HG02885 (cell line): ENCODE measurements at regions not wholly inside any gene's neighbourhood (a gene's known extent, or its start where the extent isn't known, plus 50 kb on each side); places are given as distances from the start of the nearest gene placed in this dataset.

Experiments
- ATAC-seq: cut with Tn5 transposase; IDR thresholded peaks from one replicate; pipeline ENCODE4 v1.9.1; 2021; ENCODE audit warnings: mild to moderate bottlenecking; ENCODE audit not compliant: unreplicated experiment, poor library complexity

GRCh38 chr4:148965080-148965479, 522.9 kb upstream of the NR3C2 start:
- ATAC-seq: no peak

DNA sequence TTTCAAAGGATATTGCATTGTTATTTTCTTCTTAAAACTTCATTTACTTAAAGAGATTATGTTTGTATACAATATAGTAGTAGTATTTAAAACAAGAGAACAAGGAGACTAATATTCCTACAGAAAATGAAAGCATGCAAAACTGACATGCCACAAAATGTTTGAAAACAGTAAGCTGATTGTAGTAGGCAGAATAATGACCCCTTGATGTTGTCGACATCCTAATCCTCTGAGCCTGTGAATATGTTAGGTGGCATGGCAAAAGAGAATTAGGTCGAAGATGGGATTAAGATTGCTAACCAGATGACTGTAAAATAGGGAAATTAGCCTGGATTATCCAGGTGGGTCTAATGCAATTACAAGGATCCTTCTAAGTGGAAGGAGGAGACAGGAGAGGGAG, 522.2 kb upstream of the NR3C2 start:
- ATAC-seq: no peak

DNA sequence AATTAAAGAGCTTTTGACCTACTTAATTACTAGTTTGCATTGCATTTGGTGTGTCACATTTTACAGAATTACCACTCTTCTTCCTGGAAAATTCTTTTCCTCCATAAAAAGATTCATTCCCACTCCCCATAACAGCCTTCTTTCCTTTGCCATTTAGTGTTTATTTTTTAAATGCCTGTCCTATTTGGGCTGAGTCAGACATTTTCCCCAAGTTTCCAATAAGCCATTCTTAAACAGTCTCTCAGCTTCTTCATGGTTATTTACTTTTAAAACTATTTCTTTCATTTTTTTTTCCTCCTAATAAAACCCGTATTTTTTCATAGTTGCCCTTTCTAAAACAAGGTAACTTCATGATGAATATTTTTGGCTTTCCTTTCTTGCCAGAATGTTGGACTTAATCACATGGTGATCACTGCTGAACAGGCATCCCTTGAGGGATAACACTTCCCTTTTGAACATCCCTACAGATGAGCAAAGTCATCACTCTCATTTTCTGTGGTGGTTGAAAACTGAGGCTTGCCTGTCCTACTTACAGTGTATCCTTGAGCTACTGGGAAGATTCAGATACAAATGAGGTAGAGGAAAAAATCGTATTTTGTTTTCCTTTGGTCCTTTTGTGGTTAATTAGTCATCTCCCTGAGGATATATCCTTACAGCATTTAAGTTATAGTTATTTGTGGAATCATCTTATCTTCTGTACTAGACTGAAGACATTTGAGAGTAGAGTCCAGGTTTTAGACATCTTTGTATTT, 520.5 kb upstream of the NR3C2 start:
- no peak for ATAC-seq

DNA sequence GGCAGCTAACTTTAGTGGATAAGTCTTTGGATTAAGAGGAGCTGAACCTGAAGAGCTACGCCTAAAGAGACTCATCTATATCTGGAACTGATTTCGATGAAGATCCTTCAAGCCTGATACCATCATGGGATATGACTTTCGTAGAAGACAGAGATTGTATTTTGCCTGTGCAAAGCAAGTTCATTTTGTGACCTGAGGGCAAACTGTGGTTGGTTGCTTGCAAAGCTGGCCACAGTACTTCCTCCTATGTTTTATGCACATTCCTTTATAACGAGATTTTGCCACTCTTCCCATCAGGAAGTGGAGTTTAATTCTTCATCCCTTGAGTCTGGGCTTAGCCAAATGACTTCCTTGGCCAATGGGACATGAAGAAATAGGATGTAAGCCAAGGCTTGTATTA, 519.3 kb upstream of the NR3C2 start:
- no peak for ATAC-seq

- ATAC-seq: no peak
Observed at GRCh38 chr4:148958317-148958716, 516.1 kb upstream of the NR3C2 start.

GRCh38 chr4:148955564-148956297, 513.5 kb upstream of the NR3C2 start:
- ATAC-seq: no peak

DNA sequence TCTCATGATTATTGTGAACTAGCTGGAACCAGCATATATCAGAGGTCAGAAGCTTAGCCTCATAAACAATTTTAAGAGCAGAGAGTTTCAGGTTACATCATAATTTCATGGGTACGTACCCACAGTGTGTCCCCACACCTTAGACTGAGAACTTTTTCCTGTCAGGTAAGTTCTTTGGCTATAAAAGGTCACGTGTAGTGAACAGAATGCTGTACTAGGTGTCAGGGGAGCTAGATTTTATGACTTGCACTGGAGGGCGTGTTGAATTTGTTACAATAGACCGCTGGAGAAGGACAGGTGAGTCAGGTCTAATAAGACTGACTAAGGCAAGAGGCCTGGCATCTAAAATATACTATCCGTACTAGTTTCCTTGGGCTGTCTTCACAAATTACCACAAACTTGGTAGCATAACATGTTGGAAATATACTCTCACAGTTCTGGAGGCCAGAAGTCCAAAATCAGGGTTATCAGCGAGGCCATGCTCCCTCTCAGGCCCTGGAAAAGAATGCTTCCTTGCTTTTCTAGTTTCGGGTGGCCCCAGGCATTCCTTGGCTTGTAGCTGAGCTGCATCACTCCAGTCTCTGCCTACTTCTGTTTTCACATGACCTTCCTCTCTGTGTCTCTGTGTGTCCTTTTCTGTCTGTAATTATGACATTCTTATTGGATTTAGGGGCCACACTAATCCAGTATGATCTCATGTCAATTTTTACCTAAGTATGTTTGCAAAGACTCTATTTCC, 512.0 kb upstream of the NR3C2 start:
- no peak for ATAC-seq

- no peak for ATAC-seq
Observed at GRCh38 chr4:148951346-148951745, 509.1 kb upstream of the NR3C2 start.

DNA sequence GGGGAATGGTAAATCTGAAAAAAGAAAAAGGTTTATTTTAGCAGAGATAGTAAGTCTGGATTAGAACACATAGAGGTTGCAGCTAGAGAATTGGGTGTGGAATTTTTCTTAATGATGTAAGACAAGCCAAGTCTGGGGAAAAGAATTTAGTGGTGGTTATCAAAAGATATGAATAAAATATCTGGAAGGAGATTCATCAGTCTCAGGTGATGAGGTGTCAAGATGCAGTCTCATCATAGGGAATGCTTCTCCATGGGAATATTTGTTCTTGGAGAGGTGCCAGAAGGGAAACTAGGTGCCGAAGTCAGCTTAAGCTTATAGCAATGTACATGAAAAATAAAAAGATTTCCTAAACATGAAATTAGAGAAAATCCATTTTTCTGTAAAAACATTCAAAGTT, 504.1 kb upstream of the NR3C2 start:
- ATAC-seq: no peak

DNA sequence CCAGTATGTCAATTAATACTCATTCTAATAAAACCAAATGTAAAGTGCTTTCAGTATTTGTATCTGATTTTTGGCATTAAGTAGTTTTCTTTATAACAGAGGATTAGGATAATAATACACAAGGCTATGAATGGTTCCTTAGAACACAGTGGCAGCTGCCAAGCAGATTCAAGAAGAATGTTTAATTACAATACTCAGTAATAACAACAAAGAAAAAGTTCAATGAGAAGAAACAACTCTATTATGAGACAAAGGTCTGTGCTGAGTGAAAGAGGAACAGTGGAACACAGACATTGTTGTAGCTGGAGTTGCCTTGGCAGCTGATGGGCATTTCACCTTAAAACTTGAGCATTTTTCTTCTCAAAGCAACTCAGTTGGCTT, 502.6 kb upstream of the NR3C2 start:
- no peak for ATAC-seq

- no peak for ATAC-seq
Observed at GRCh38 chr4:148944136-148944838, 502.1 kb upstream of the NR3C2 start.

DNA sequence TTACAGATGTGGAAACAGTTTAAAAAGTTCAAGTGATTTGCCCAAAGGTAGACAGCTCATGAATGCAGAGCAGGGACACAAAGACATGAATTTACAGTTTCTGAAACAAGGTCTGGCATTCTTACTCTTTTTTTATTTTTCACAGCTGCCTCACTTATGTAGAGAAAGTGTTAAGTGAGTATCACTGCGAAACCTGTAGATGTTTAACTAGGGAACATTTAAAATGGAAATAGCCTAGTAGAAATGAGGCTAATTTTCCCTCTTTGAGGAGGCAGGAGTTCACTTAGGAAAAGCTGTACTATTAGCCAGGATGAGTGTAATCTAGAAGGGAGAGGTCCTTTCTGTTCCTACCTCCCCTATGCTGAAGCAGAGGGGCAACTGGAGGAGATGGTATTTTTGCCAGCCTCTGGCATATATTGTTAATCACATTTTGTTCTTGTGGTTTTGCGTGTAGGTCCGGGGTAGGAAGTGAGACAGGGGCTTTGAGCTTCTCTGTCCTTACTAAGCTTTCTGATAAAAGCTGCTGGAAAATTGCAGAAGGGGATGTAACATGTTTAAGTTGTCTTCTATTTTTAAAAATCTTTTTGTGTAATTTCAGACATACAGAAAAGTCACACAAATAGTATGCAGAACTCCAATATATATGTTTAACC, 492.8 kb upstream of the NR3C2 start:
- no peak for ATAC-seq

- ATAC-seq: no peak
Observed at GRCh38 chr4:148926276-148927260, 484.4 kb upstream of the NR3C2 start.

- ATAC-seq: no peak
Observed at GRCh38 chr4:148923881-148924280, 481.7 kb upstream of the NR3C2 start.

DNA sequence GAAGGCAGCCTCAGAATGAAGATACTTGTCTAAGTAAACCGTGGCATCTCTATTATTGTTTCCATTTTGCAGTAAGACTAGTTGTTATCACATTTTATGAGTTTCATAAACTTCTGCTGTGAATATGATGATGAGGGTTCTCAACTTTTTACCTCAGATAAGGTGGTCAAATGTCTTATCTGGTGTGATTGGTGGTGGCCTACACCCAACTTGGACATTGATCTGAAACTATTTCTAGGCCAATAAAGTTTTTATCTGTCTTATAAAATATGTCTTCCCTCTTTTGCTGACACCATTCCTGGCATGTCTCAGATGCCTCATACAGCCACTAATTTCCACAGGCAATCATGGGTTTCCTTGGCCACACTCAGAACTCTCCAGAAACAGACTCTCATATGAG, 480.3 kb upstream of the NR3C2 start:
- no peak for ATAC-seq

- ATAC-seq: no peak
Observed at GRCh38 chr4:148914734-148915133, 472.5 kb upstream of the NR3C2 start.

DNA sequence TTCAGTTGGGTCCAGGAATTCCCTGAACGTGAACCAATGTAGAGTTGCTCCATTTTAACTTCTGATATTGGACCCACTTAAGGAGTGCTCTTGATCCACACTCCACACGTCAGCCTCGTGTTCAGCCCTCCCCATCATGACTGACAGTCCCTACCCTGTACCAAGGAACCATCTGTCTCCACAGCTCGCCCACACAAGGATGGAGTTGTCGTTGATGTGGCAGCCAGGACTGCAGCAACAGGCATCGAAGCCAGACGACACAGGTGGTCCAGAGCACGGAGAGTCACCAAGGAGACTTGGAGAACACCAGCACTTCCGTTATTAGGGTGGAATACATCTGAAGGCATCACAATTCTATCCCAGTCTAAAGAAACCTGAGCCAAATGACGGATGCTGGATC, 472.1 kb upstream of the NR3C2 start:
- no peak for ATAC-seq

DNA sequence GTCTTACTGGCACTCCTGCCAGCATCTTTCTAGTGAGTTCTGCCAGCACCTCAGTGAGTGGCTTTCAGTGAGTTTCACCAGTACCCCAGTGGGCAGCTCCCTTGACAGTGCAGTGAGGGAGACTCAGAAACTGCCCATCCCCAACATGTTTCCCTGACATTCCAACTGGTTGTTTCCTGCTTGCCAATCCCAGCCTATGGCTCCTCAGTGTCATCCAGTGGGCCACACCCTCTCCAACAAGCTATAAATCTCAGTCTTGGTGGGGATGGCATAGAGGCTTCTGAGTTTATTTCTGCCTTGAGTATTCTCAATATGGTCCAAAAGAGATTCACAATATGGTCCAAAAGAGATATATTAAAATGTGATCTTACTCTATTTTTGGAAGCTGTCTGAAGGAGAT, 461.2 kb upstream of the NR3C2 start:
- ATAC-seq: no peak

GRCh38 chr4:148901075-148901705, 459.0 kb upstream of the NR3C2 start:
- ATAC-seq: no peak
